HG02884 (cell line): ENCODE measurements at regions not wholly inside any gene's neighbourhood (a gene's known extent, or its start where the extent isn't known, plus 50 kb on each side); places are given as distances from the start of the nearest gene placed in this dataset.

ENCODE experiments used
- ATAC-seq: cut with Tn5 transposase; IDR thresholded peaks from one replicate; pipeline ENCODE4 v1.9.1; 2021; ENCODE audit warnings: mild to moderate bottlenecking, moderate library complexity; ENCODE audit not compliant: unreplicated experiment

DNA sequence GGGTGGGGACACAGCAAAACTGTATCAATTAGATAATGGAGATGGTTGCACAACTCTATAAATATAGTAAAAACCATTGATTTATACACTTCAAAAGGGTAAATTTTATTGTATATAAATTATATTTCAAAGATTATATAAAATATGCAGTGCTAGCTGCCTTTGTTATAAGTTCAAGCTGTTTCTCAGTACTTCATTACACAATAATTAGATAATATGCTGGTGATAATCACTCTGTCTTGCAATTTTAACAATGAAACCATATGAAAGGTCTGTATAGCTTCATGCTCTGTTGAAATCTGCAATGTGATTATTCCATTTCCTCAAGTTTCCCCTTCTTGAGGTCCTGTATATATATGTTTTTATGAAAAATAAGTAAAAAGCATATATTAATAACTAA, 73.4 kb upstream of the PLS3 start:
- no peak for ATAC-seq

- ATAC-seq: no peak
Observed at GRCh38 chrX:115490814-115491213, 70.2 kb upstream of the PLS3 start.

DNA sequence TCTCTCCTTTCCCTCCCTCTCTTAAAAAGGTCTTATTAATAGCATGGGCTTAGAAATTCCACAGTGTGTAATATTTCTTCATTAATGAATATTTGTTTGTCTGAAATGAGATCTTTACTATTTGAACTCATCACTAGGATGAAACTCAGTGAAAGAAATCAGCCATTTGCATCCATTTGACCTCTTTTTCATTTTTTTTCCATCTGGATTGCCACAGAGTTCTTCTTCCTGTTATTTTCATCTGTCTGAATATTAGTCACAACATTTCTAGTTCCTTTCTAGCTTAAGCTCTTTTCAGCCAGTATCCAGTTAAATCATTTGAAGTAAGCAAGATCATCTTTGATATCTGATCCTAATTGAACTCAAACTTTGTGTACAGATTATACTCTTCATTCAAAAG, 69.2 kb upstream of the PLS3 start:
- ATAC-seq: no peak

DNA sequence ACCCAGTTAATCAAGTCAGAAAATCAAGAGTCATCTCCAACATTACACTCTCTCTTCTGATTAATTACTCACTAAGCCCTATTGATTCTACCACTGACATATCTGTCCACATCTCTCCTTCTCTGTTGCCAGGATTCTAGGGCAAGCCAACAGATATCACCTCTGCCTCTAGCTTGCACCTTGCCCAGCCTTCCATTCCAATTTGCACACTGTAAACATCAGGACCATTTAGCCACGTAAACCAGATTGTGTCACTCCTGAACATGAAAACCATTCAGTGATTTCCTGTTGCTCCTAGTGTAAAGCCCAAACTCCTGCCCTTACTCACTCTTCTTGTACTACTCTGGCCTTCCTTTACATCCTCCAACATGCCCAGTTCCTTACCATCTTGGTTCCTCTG, 68.0 kb upstream of the PLS3 start:
- ATAC-seq: no peak

DNA sequence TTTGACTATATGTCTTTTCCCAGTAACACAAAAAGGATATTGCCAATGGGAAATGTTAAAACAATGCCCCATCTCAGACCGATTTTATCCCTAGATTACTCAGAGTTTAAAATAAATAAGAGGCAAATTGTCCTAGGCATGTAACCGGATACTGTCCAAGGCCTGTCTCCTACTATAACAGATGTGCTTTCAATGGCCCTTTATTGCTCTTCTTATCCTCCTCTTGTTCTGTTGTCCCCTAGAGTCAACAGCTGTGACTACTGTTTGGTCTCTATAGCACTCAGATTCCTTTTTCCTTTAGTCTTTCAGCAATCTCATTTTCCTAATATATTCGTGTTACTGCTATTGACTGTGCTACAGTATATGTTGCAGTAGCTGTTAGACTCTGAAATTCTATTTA, 66.8 kb upstream of the PLS3 start:
- ATAC-seq: no peak

GRCh38 chrX:115499112-115499805, 61.7 kb upstream of the PLS3 start:
- ATAC-seq: no peak

DNA sequence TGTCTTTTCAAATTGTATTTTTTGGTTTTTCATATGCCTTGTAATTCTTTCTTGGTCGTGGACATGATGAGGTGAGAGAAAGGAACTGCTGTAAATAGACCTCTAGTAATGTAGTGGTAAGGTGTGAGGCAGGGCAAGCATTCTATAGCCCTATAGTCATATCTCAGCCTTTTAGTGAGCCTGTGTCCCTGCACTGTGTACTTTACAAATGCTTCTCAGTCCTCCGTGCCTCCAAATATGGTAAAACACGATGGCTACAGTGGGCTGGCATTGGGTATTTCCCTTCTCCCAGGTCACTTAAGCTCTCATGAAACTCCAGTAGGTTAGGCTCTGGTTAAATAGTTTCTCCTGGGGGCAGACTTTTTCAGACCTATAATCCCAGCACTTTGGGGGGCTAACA, 57.9 kb upstream of the PLS3 start:
- ATAC-seq: no peak

GRCh38 chrX:115504167-115504566, 56.8 kb upstream of the PLS3 start:
- peak; percentile 47 for ATAC-seq
